GM23338 (cell line): ENCODE measurements at regions not wholly inside any gene's neighbourhood (a gene's known extent, or its start where the extent isn't known, plus 50 kb on each side); places are given as distances from the start of the nearest gene placed in this dataset.

ENCODE experiments used
- ATAC-seq: fragments of 200-7000 bp; cut with Tn5 transposase; 3 replicates; pipeline ENCODE4 v1.9.1; 2020
- DNase-seq: peaks from one replicate; pipeline ENCODE4 v3.0.0-alpha.2; 2015; ENCODE audit warnings: low spot score
- H2AFZ ChIP-seq: fragments of 200-600 bp; sonication (generic); 2 replicates; pipeline ENCODE4 v1.8.0; 2016; ENCODE audit warnings: antibody characterized with exemption, mild to moderate bottlenecking, moderate library complexity
- H3F3A ChIP-seq: fragments of 200-600 bp; sonication (generic); replicated peaks from 2 replicates; pipeline ENCODE4 v1.8.0; 2017; ENCODE audit warnings: antibody characterized with exemption, mixed run types, low read depth
- H3K27ac ChIP-seq: fragments of 200-600 bp; sonication (generic); 2 replicates; pipeline ENCODE4 v1.6.1; 2016; ENCODE audit warnings: low read depth
- H3K27me3 ChIP-seq: fragments of 200-600 bp; sonication (generic); 2 replicates; pipeline ENCODE4 v1.8.0; 2016; ENCODE audit warnings: mild to moderate bottlenecking, mixed run types, moderate library complexity; ENCODE audit not compliant: insufficient read depth
- H3K36me3 ChIP-seq: fragments of 200-600 bp; sonication (generic); 2 replicates; pipeline ENCODE4 v1.8.0; 2016; ENCODE audit warnings: mild to moderate bottlenecking; ENCODE audit not compliant: insufficient read depth
- H3K4me1 ChIP-seq: fragments of 200-600 bp; sonication (generic); 2 replicates; pipeline ENCODE4 v1.8.0; 2016; ENCODE audit warnings: mild to moderate bottlenecking, moderate library complexity; ENCODE audit not compliant: insufficient read depth
- H3K4me2 ChIP-seq: fragments of 200-600 bp; sonication (generic); 2 replicates; pipeline ENCODE4 v1.7.1; 2017; ENCODE audit warnings: mixed run types
- H3K4me3 ChIP-seq: fragments of 200-600 bp; sonication (generic); 2 replicates; pipeline ENCODE4 v1.6.1; 2016; ENCODE audit warnings: mixed run types
- H3K79me2 ChIP-seq: fragments of 200-600 bp; sonication (generic); replicated peaks from 2 replicates; pipeline ENCODE4 v1.8.0; 2017; ENCODE audit warnings: mild to moderate bottlenecking; ENCODE audit not compliant: insufficient read depth
- H3K9me2 ChIP-seq: fragments of 200-600 bp; sonication (generic); 2 replicates; pipeline ENCODE4 v1.8.0; 2017; ENCODE audit not compliant: insufficient read depth
- H4K20me1 ChIP-seq: fragments of 200-600 bp; sonication (generic); replicated peaks from 2 replicates; pipeline ENCODE4 v1.8.0; 2017; ENCODE audit warnings: mild to moderate bottlenecking; ENCODE audit not compliant: insufficient read depth
- H3K27ac Mint-ChIP-seq: 2 replicates; pipeline ENCODE4 v1.8.0; 2020; ENCODE audit warnings: inconsistent platforms, mild to moderate bottlenecking, moderate library complexity, mixed read lengths
- H3K27me3 Mint-ChIP-seq: 3 replicates; pipeline ENCODE4 v1.8.0; 2022; ENCODE audit warnings: low read depth, mild to moderate bottlenecking, moderate library complexity, mixed read lengths, inconsistent platforms; ENCODE audit not compliant: insufficient read depth, poor library complexity
- H3K36me3 Mint-ChIP-seq: 3 replicates; pipeline ENCODE4 v1.8.0; 2021; ENCODE audit warnings: low read depth, mild to moderate bottlenecking, inconsistent platforms, moderate library complexity, mixed read lengths
- H3K4me1 Mint-ChIP-seq: 3 replicates; pipeline ENCODE4 v1.8.0; 2020; ENCODE audit warnings: mild to moderate bottlenecking, inconsistent platforms, mixed read lengths
- H3K4me3 Mint-ChIP-seq: 3 replicates; pipeline ENCODE4 v1.8.0; 2021; ENCODE audit warnings: moderate library complexity, mild to moderate bottlenecking, inconsistent platforms, mixed read lengths
- H3K9me3 Mint-ChIP-seq: 3 replicates; pipeline ENCODE4 v1.8.0; 2020; ENCODE audit warnings: moderate library complexity, mild to moderate bottlenecking, inconsistent platforms, mixed read lengths
- CREB1 ChIP-seq: fragments of 250-450 bp; sonication (Bioruptor Pico); IDR thresholded peaks from 2 replicates; pipeline ENCODE4 v1.5.0; 2020; ENCODE audit warnings: low read depth, mild to moderate bottlenecking, moderate library complexity
- CTCF ChIP-seq, 2 experiments: fragments of 200-600 bp in 1 of 2; sonication (generic) in 1 of 2; conservative IDR thresholded peaks; 2 replicates each; pipeline versions ENCODE4 v1.5.1 to v1.6.1; 2016 to 2017; ENCODE audit warnings: antibody characterized with exemption in 2 of 2, low read depth in 2 of 2, mild to moderate bottlenecking in 2 of 2, moderate library complexity in 1 of 2
- ETS1 ChIP-seq: IDR thresholded peaks from 2 replicates; pipeline ENCODE4 v1.6.1; 2016; ENCODE audit warnings: antibody characterized with exemption
- EZH2 ChIP-seq: fragments of 200-600 bp; sonication (generic); IDR thresholded peaks from one replicate; pipeline ENCODE4 v1.8.0; 2017; ENCODE audit warnings: antibody characterized with exemption, mild to moderate bottlenecking, low read depth; ENCODE audit not compliant: unreplicated experiment
- EZH2phosphoT487 ChIP-seq: fragments of 200-600 bp; sonication (generic); IDR thresholded peaks from one replicate; pipeline ENCODE4 v1.8.1; 2018; ENCODE audit warnings: antibody characterized with exemption; ENCODE audit not compliant: unreplicated experiment
- JUNB ChIP-seq: IDR thresholded peaks from one replicate; pipeline ENCODE4 v1.6.1; 2016; ENCODE audit warnings: antibody characterized with exemption; ENCODE audit not compliant: unreplicated experiment
- NANOG ChIP-seq: IDR thresholded peaks from 2 replicates; pipeline ENCODE4 v1.6.1; 2016; ENCODE audit warnings: antibody characterized with exemption, borderline replicate concordance
- POLR2AphosphoS5 ChIP-seq: IDR thresholded peaks from 2 replicates; pipeline ENCODE4 v1.6.1; 2016; ENCODE audit warnings: antibody characterized with exemption, low read depth
- REST ChIP-seq: IDR thresholded peaks from one replicate; pipeline ENCODE4 v1.6.1; 2018; ENCODE audit warnings: antibody characterized with exemption; ENCODE audit not compliant: unreplicated experiment
- STAT1 ChIP-seq: IDR thresholded peaks from one replicate; pipeline ENCODE4 v1.6.1; 2016; ENCODE audit warnings: antibody characterized with exemption; ENCODE audit not compliant: unreplicated experiment
- ZNF114 ChIP-seq: fragments of 250-450 bp; sonication (Bioruptor Pico); IDR thresholded peaks from 2 replicates; pipeline ENCODE4 v1.5.0; 2020; ENCODE audit warnings: mild to moderate bottlenecking, moderate library complexity
- ZNF331 ChIP-seq: fragments of 250-450 bp; sonication (Bioruptor Pico); IDR thresholded peaks from 2 replicates; pipeline ENCODE4 v1.5.0; 2020; ENCODE audit warnings: low read depth, mild to moderate bottlenecking, moderate library complexity
- ZNF462 ChIP-seq: fragments of 250-450 bp; sonication (Bioruptor Pico); IDR thresholded peaks from 2 replicates; pipeline ENCODE4 v1.5.0; 2020; ENCODE audit warnings: mild to moderate bottlenecking, moderate library complexity

- H3K4me3 Mint-ChIP-seq = no peak overlapping the region
- Histone ChIP-seq H2AFZ (no peak overlapping the region), H3K4me1 (peaks cover 12% of the 10 kb centered on the region), H3K4me3 (no peak overlapping the region), H3K36me3 (no peaks in the 10 kb centered on the region), H4K20me1 (no peaks in the 10 kb centered on the region), H3K4me2 (no peak overlapping the region), H3K27ac (no peak overlapping the region), H3K9me2 (no peaks in the 10 kb centered on the region), H3K79me2 (no peaks in the 10 kb centered on the region), H3K27me3 (no peaks in the 10 kb centered on the region), H3F3A (no peaks in the 10 kb centered on the region)
- peaks cover 12% of the 10 kb centered on the region for H3K27me3 Mint-ChIP-seq
- H3K27ac Mint-ChIP-seq = no peak overlapping the region
- peaks cover 3% of the 10 kb centered on the region; the same call in 1 of the 3 replicates for H3K36me3 Mint-ChIP-seq
- no peak for DNase-seq
- TF ChIP-seq EZH2 (no peak), ZNF331 (CRISPR knock-in tag) (no peak), NANOG (no peak), JUNB (no peak), CTCF (conservative IDR thresholded peaks at IDR 0.05; ENCODE audit: low read depth in 2 of 2) (no peak), REST (no peak), ZNF114 (CRISPR knock-in tag) (no peak), STAT1 (no peak), ZNF462 (CRISPR knock-in tag) (no peak), ETS1 (no peak), EZH2phosphoT487 (no peak), CREB1 (CRISPR knock-in tag) (no peak), POLR2AphosphoS5 (no peak)
- H3K4me1 Mint-ChIP-seq = peaks cover 15% of the 10 kb centered on the region
- no peak for ATAC-seq
- peaks cover 10% of the 10 kb centered on the region; the same call in 2 of the 3 replicates for H3K9me3 Mint-ChIP-seq
Measured at GRCh38 chr6:40708049-40708448, 120.9 kb upstream of the LRFN2 start.
